Head of caudate nucleus (tissue), 42 donors: ENCODE measurements at regions not wholly inside any gene's neighbourhood (a gene's known extent, or its start where the extent isn't known, plus 50 kb on each side); places are given as distances from the start of the nearest gene placed in this dataset.

Experiments used
- DNase-seq, 42 donors: peaks; one replicate each; pipeline versions ENCODE4 v3.0.0 to v3.0.0-alpha.2; 2020 to 2021; ENCODE audit warnings: mixed read lengths in 7 of 42
- intact Hi-C: fragments of 100-400 bp; cut with DNase I; formaldehyde crosslinking; loops from one replicate; pipeline ENCODE4 v1.15.0; 2022

GRCh38 chr9:19870988-19871387 lies 82.2 kb upstream of the SLC24A2 start:
- intact Hi-C loops, result no loop called here

GRCh38 chr9:19840953-19841352 lies 52.1 kb upstream of the SLC24A2 start:
- intact Hi-C loops, result no loop called here
- DNase-seq, result no peak

More at GRCh38 chr9:19870988-19871387, 82.2 kb upstream of the SLC24A2 start:
- DNase-seq, result no peak
